K562 (cell line): ENCODE measurements at regions not wholly inside any gene's neighbourhood (a gene's known extent, or its start where the extent isn't known, plus 50 kb on each side); places are given as distances from the start of the nearest gene placed in this dataset.
A peak's percentile ranks its signal among the peaks of the same experiment; 100 is the strongest.

Source experiments
- ATAC-seq: fragments of 200-7000 bp; cut with Tn5 transposase; 3 replicates; pipeline ENCODE4 v1.9.1; 2020; ENCODE audit warnings: moderate library complexity
- BruUV-seq: library from RNA; stranded (reverse); fragments of 400-500 nt; replicated peaks from 2 replicates; lab custom pipeline; 2021; lab: Mats Ljungman, UMichigan
- CTCF ChIA-PET: fragments of 300-600 bp; formaldehyde crosslinking; extraction: SDS; loops from one replicate; lab custom pipeline; 2021; ENCODE audit warnings: low intra/inter-chr PET ratio; lab: Yijun Ruan, JAX
- POLR2A ChIA-PET: fragments of 300-600, 350-650 bp; sonication (Branson Sonifier 250); formaldehyde crosslinking; extraction: SDS; loops from one replicate; lab custom pipeline; 2021; ENCODE audit warnings: antibody characterized with exemption, inconsistent platforms; lab: Yijun Ruan, JAX
- DNase-seq, 4 experiments: peaks; one replicate each; pipeline versions ENCODE4 v3.0.0 to v3.0.0-alpha.2; 2011 to 2018; ENCODE audit warnings: low spot score in 3 of 4, mixed read lengths in 3 of 4; ENCODE audit errors: extremely low read depth in 1 of 4
- FAIRE-seq: peaks from 2 replicates; lab custom pipeline; 2011; peaks lifted over from hg19 to GRCh38; lab: Jason Lieb, UNC
- H2AFZ ChIP-seq: 2 replicates; pipeline ENCODE4 v1.6.0; 2011; ENCODE audit warnings: low read depth, low read length, control low read depth, inconsistent platforms
- H3K27ac ChIP-seq: fragments of 200-600 bp; 3 replicates; pipeline ENCODE4 v1.8.0; 2011; ENCODE audit warnings: low read depth, mild to moderate bottlenecking, control low read depth, inconsistent platforms, low read length, moderate library complexity, mixed read lengths; ENCODE audit errors: extremely low read depth
- H3K27me3 ChIP-seq, 2 experiments: fragments of 300-600 bp in 1 of 2; 2 replicates in 1 of 2; 3 replicates in 1 of 2; pipeline versions ENCODE4 v1.6.0 to v1.8.0; 2011; ENCODE audit warnings: inconsistent platforms in 2 of 2, low read length in 2 of 2, mild to moderate bottlenecking in 1 of 2, mixed read lengths in 1 of 2, moderate library complexity in 1 of 2; ENCODE audit not compliant: control insufficient read depth in 2 of 2, insufficient read depth in 2 of 2
- H3K36me3 ChIP-seq: fragments of 300-600 bp; 3 replicates; pipeline ENCODE4 v1.8.0; 2011; ENCODE audit warnings: mild to moderate bottlenecking, low read length, inconsistent platforms; ENCODE audit not compliant: control insufficient read depth, insufficient read depth
- H3K4me1 ChIP-seq, 2 experiments: fragments of 200-600 bp in 1 of 2; replicated peaks in 1 of 2; 2 replicates in 1 of 2; 3 replicates in 1 of 2; pipeline versions ENCODE4 v1.5.1 to v1.8.0; 2011; ENCODE audit warnings: inconsistent platforms in 2 of 2, low read length in 2 of 2, mild to moderate bottlenecking in 1 of 2, mixed read lengths in 1 of 2, moderate library complexity in 1 of 2; ENCODE audit not compliant: control insufficient read depth in 2 of 2, insufficient read depth in 2 of 2
- H3K4me2 ChIP-seq: 2 replicates; pipeline ENCODE4 v1.6.1; 2011; ENCODE audit warnings: low read length, control low read depth, inconsistent platforms, mixed read lengths; ENCODE audit not compliant: insufficient read depth
- H3K4me3 ChIP-seq: fragments of 200-600 bp; sonication (generic), shearing (Covaris generic); 2 replicates; pipeline ENCODE4 v1.5.1; 2016; ENCODE audit warnings: control low read depth, inconsistent platforms
- H3K79me2 ChIP-seq: fragments of 200-600 bp; 3 replicates; pipeline ENCODE4 v1.8.0; 2011; ENCODE audit warnings: low read length, inconsistent platforms; ENCODE audit not compliant: control insufficient read depth, insufficient read depth
- H3K9ac ChIP-seq, 2 experiments: 2 replicates each; pipeline versions ENCODE4 v1.6.0 to v1.6.1; 2011; ENCODE audit warnings: low read depth in 2 of 2, low read length in 2 of 2, control low read depth in 1 of 2, inconsistent platforms in 1 of 2, mild to moderate bottlenecking in 1 of 2, mixed read lengths in 1 of 2; ENCODE audit not compliant: insufficient read depth in 1 of 2
- H3K9me1 ChIP-seq: one replicate; pipeline ENCODE4 v1.6.0; 2011; ENCODE audit warnings: inconsistent platforms, mild to moderate bottlenecking, low read length, moderate library complexity; ENCODE audit not compliant: control insufficient read depth, insufficient read depth
- H3K9me3 ChIP-seq: replicated peaks from 2 replicates; pipeline ENCODE4 v1.5.1; 2011; ENCODE audit warnings: low read depth, low read length, inconsistent platforms; ENCODE audit not compliant: control insufficient read depth, insufficient read depth
- H4K20me1 ChIP-seq: replicated peaks from 2 replicates; pipeline ENCODE4 v1.6.1; 2011; ENCODE audit warnings: low read length, inconsistent platforms, mixed read lengths; ENCODE audit not compliant: control insufficient read depth, insufficient read depth
- BRD4 ChIP-seq: fragments of 200-600 bp; sonication (generic); IDR thresholded peaks from 2 replicates; pipeline ENCODE4 v1.6.1; 2017; ENCODE audit warnings: inconsistent platforms
- ETV1 ChIP-seq: fragments of 450-650 bp; conservative IDR thresholded peaks from 2 replicates; pipeline ENCODE4 v1.6.1; 2016; ENCODE audit warnings: missing genetic modification characterization, control low read depth, low read depth, missing compliant biosample characterization
- GABPA ChIP-seq: fragments of 200-800 bp; sonication (Bioruptor generic); conservative IDR thresholded peaks from 2 replicates; pipeline ENCODE4 v1.6.1; 2016; ENCODE audit warnings: low read depth, missing genetic modification characterization, missing compliant biosample characterization
- GATA2 ChIP-seq: sonication (generic); formaldehyde crosslinking; IDR thresholded peaks from 2 replicates; pipeline ENCODE4 v1.4.0; 2020; ENCODE audit warnings: mild to moderate bottlenecking, missing genetic modification reagents
- HBP1 ChIP-seq: fragments of 450-650 bp; formaldehyde crosslinking; IDR thresholded peaks from 2 replicates; pipeline ENCODE4 v1.4.0; 2022; ENCODE audit warnings: missing genetic modification characterization
- ILF3 ChIP-seq: fragments of 450-650 bp; IDR thresholded peaks from 2 replicates; pipeline ENCODE4 v1.6.1; 2018; ENCODE audit warnings: antibody characterized with exemption, mild to moderate bottlenecking, moderate library complexity, borderline replicate concordance
- MLX ChIP-seq, 2 experiments: fragments of 450-650 bp in 1 of 2; sonication (generic) in 1 of 2; formaldehyde crosslinking; conservative IDR thresholded peaks; 2 replicates each; pipeline versions ENCODE4 v1.4.0 to v1.8.1; 2020 to 2022; ENCODE audit warnings: mild to moderate bottlenecking in 1 of 2, missing genetic modification reagents in 1 of 2
- POU5F1 ChIP-seq: fragments of 150-350 bp; IDR thresholded peaks from 2 replicates; pipeline ENCODE4 v1.6.1; 2014; ENCODE audit warnings: borderline replicate concordance, low read length, low read depth, mild to moderate bottlenecking; ENCODE audit not compliant: partially characterized antibody
- PREB ChIP-seq: sonication (generic); formaldehyde crosslinking; IDR thresholded peaks from 2 replicates; pipeline ENCODE4 v1.8.1; 2023; ENCODE audit warnings: mild to moderate bottlenecking, missing genetic modification reagents
- PTBP1 ChIP-seq: fragments of 200-400 bp; formaldehyde crosslinking; IDR thresholded peaks from 2 replicates; pipeline ENCODE4 v1.6.1; 2017; ENCODE audit warnings: low read depth, low read length
- SREBF1 ChIP-seq: fragments of 150-350 bp; IDR thresholded peaks from 2 replicates; pipeline ENCODE4 v1.6.1; 2014; ENCODE audit warnings: antibody characterized with exemption, low read depth, low read length, borderline replicate concordance
- THAP12 ChIP-seq: fragments of 250-450 bp; sonication (Bioruptor Pico); IDR thresholded peaks from 2 replicates; pipeline ENCODE4 v1.9.0; 2021; ENCODE audit warnings: mild to moderate bottlenecking, inconsistent platforms
- ZFP91 ChIP-seq: sonication (generic); formaldehyde crosslinking; IDR thresholded peaks from 2 replicates; pipeline ENCODE4 v1.8.0; 2022; ENCODE audit warnings: mild to moderate bottlenecking, missing genetic modification reagents
- ZNF146 ChIP-seq: IDR thresholded peaks from one replicate; pipeline ENCODE4 v1.6.1; 2018; ENCODE audit warnings: missing compliant biosample characterization; ENCODE audit not compliant: unreplicated experiment
- ZNF766 ChIP-seq: fragments of 200-800 bp; sonication (Bioruptor generic); conservative IDR thresholded peaks from 2 replicates; pipeline ENCODE4 v1.6.1; 2016; ENCODE audit warnings: missing genetic modification characterization, missing compliant biosample characterization
- ZSCAN32 ChIP-seq: fragments of 450-650 bp; formaldehyde crosslinking; IDR thresholded peaks from 2 replicates; pipeline ENCODE4 v1.4.0; 2020; ENCODE audit warnings: mild to moderate bottlenecking, moderate library complexity
- WGBS: fragments of 100-300 bp; shearing (Covaris generic); methylation state at CpG from one replicate; pipeline ENCODE4 v1.1.6; 2016; ENCODE audit warnings: low coverage, mixed read lengths; ENCODE audit not compliant: insufficient coverage; ENCODE audit errors: missing lambda C conversion rate; 5-methylcytosine and 5-hydroxymethylcytosine counted together
- in situ Hi-C: fragments of 300-500 bp; cut with MboI; formaldehyde crosslinking; loops from 4 replicates; pipeline ENCODE4 v1.15.0; 2018; ENCODE audit warnings: inconsistent platforms, mixed read lengths
- intact Hi-C: fragments of 100-400 bp; cut with micrococcal nuclease; formaldehyde crosslinking; loops from 2 replicates; pipeline ENCODE4 v1.14.2; 2022

- Histone ChIP-seq H3K9me3 (no peaks in the 10 kb centered on the region), H3K27ac (no peak overlapping the region), H3K4me3 (no peak overlapping the region), H3K4me2 (no peak overlapping the region), H4K20me1 (no peaks in the 10 kb centered on the region), H3K4me1 (peaks cover 0 to 14% of the 10 kb centered on the region in 2 experiments; a peak in 3 of 5 replicates), H3K79me2 (no peaks in the 10 kb centered on the region), H2AFZ (peak overlapping the region; percentile 42; the same call in 1 of the 2 replicates), H3K27me3 (no peaks in the 10 kb centered on the region), H3K36me3 (no peaks in the 10 kb centered on the region), H3K9ac (no peak overlapping the region), H3K9me1 (no peaks in the 10 kb centered on the region)
- in situ Hi-C loops: no loop called here
- 68% methylated on average over 3 of the region's 3 CpGs for WGBS
- intact Hi-C loops: no loop called here
- ChIA-PET POLR2A (interaction anchor here (1.1 kb wide), 1 partner anchor 19 kb away, joined by 3 read pairs; no protein-coding TSS in a partner anchor), CTCF (no interaction called here)
- DNase-seq (no peak), ATAC-seq (no peak), FAIRE-seq (no peak)
- no TSS peak for BruUV-seq
- no peak for TF ChIP-seq PTBP1
- no peak for TF ChIP-seq GATA2 (CRISPR knock-in tag)
- no peak for TF ChIP-seq MLX (CRISPR knock-in tag; conservative IDR thresholded peaks at IDR 0.05)
- TF ChIP-seq BRD4: no peak
- no peak for TF ChIP-seq ZNF146 (CRISPR knock-in tag)
- no peak for TF ChIP-seq ZSCAN32 (CRISPR knock-in tag)
- no peak for TF ChIP-seq ETV1 (tag)
- TF ChIP-seq HBP1 (CRISPR knock-in tag): no peak
- no peak for TF ChIP-seq THAP12
- TF ChIP-seq ZFP91: no peak
- TF ChIP-seq ZNF766: no peak
- no peak for TF ChIP-seq PREB (CRISPR knock-in tag)
- TF ChIP-seq SREBF1: no peak
- no peak for TF ChIP-seq GABPA (tag)
- no peak for TF ChIP-seq POU5F1
- TF ChIP-seq ILF3: no peak
Observed at GRCh38 chr12:93134893-93135285, 205.8 kb upstream of the EEA1 start.
